Ovary (tissue), 7 donors: ENCODE measurements at regions not wholly inside any gene's neighbourhood (a gene's known extent, or its start where the extent isn't known, plus 50 kb on each side); places are given as distances from the start of the nearest gene placed in this dataset.

Experiments
- DNase-seq, 5 donors: peaks; one replicate each; pipeline ENCODE4 v3.0.0-alpha.2; 2019 to 2020
- H3K27ac ChIP-seq, 2 donors: fragments of 200-600 bp; one replicate each; pipeline versions ENCODE4 v1.5.1 to v1.8.0; 2019 to 2022
- H3K27me3 ChIP-seq: fragments of 200-600 bp; one replicate; pipeline ENCODE4 v1.8.0; 2022
- H3K36me3 ChIP-seq: fragments of 200-600 bp; sonication (generic); one replicate; pipeline ENCODE4 v1.5.1; 2019
- H3K4me1 ChIP-seq: one replicate; pipeline ENCODE4 v1.8.1; 2013; ENCODE audit warnings: mild to moderate bottlenecking, moderate library complexity; ENCODE audit not compliant: insufficient read depth
- H3K4me3 ChIP-seq: fragments of 200-600 bp; sonication (generic); one replicate; pipeline ENCODE4 v1.5.1; 2017
- H3K9me3 ChIP-seq, 2 donors: fragments of 200-600 bp in 1 of 2; sonication (generic) in 1 of 2; one replicate each; pipeline versions ENCODE4 v1.5.1 to v1.8.1; 2013 to 2019; ENCODE audit warnings: mild to moderate bottlenecking in 1 of 2, moderate library complexity in 1 of 2
- EP300 ChIP-seq: sonication (generic); formaldehyde crosslinking; IDR thresholded peaks from one replicate; pipeline ENCODE4 v1.6.1; 2017; ENCODE audit warnings: antibody characterized with exemption
- POLR2A ChIP-seq: fragments of 450-650 bp; IDR thresholded peaks from one replicate; pipeline ENCODE4 v1.6.1; 2017; ENCODE audit warnings: antibody characterized with exemption, mild to moderate bottlenecking, moderate library complexity
- WGBS, 3 donors: extraction: QIAGEN DNeasy Blood & Tissue Kit in 1 of 3; methylation state at CpG; one replicate each; pipeline versions ENCODE4 v1.1.5 to v1.1.7; 2013 to 2017; 5-methylcytosine and 5-hydroxymethylcytosine counted together
- intact Hi-C, 4 donors: fragments of 100-400 bp; cut with DNase I; formaldehyde crosslinking; loops; one replicate each; pipeline versions ENCODE4 v1.11.0 to v1.15.1; 2022 to 2023
- TF ChIP-seq, protein P1 (sequence below), 3 donors: fragments of 450-650 bp in 2 of 3; fragments of 200-600 bp in 1 of 3; IDR thresholded peaks; one replicate each; pipeline versions ENCODE4 v1.5.1 to v1.8.0; 2016 to 2022; ENCODE audit warnings: antibody characterized with exemption in 3 of 3, mild to moderate bottlenecking in 1 of 3
- donor health status: DM: no; HTN: no; CAD: no; lungs with moderate emphysema.
- donor health status: DM: no; HTN: no; CAD: no.
- donor health status: Bipolar disorder and iron deficiency.
- donor health status: DM: no; HTN: no; CAD: no.
- donor health status: DM: yes; HTN: yes; CAD: no.

- TF ChIP-seq EP300 (no peak), POLR2A (no peak)
- TF ChIP-seq, protein P1, sequence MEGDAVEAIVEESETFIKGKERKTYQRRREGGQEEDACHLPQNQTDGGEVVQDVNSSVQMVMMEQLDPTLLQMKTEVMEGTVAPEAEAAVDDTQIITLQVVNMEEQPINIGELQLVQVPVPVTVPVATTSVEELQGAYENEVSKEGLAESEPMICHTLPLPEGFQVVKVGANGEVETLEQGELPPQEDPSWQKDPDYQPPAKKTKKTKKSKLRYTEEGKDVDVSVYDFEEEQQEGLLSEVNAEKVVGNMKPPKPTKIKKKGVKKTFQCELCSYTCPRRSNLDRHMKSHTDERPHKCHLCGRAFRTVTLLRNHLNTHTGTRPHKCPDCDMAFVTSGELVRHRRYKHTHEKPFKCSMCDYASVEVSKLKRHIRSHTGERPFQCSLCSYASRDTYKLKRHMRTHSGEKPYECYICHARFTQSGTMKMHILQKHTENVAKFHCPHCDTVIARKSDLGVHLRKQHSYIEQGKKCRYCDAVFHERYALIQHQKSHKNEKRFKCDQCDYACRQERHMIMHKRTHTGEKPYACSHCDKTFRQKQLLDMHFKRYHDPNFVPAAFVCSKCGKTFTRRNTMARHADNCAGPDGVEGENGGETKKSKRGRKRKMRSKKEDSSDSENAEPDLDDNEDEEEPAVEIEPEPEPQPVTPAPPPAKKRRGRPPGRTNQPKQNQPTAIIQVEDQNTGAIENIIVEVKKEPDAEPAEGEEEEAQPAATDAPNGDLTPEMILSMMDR (IDR thresholded peaks at IDR 0.05), result no peak
- no peak overlapping the region for H3K27ac ChIP-seq
- H3K9me3 ChIP-seq, result no peaks in the 10 kb centered on the region
- intact Hi-C loops, result no loop called here
- no peak for DNase-seq
- H3K4me3 ChIP-seq, result no peak overlapping the region
- H3K4me1 ChIP-seq, result no peaks in the 10 kb centered on the region
- WGBS, 3 donors, result 86 to 96% (median 91%) methylated on average over 1 of the region's 1 CpG
- no peaks in the 10 kb centered on the region for H3K36me3 ChIP-seq
- no peaks in the 10 kb centered on the region for H3K27me3 ChIP-seq
Measured at GRCh38 chr5:97923997-97924396, 741.0 kb upstream of the RIOK2 start.

- Histone ChIP-seq H3K27me3 (no peaks in the 10 kb centered on the region), H3K4me3 (no peak overlapping the region), H3K9me3 (no peaks in the 10 kb centered on the region), H3K27ac (no peak overlapping the region), H3K36me3 (no peaks in the 10 kb centered on the region), H3K4me1 (no peaks in the 10 kb centered on the region)
- TF ChIP-seq EP300 (no peak), POLR2A (no peak)
- TF ChIP-seq, protein P1 (IDR thresholded peaks at IDR 0.05), result no peak
- intact Hi-C loops, result no loop called here
- 88 to 94% (median 93%) methylated on average over 1 of the region's 1 CpG for WGBS, 3 donors
- DNase-seq, result no peak
Measured at GRCh38 chr5:97929383-97929782, 746.3 kb upstream of the RIOK2 start.

DNA sequence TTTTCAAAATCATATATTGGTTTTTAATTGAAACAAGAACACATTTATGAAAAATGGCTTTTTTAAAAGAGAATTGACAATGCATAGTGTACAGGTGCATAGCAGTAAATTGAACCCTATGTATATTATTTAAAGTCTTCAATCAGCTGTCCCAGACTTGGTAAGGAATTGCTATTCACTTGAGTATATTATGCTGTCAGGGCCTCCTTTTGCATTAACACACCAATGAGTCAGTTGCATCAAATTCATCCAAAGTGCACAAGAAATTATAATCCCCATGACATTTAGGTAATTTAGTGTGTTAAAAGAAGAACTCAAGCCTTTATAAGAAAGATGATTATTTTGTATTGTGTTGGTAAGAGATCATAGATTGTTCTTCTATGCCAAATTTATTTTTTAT lies 748.8 kb upstream of the RIOK2 start:
- intact Hi-C loops, result no loop called here
- no peaks in the 10 kb centered on the region for H3K36me3 ChIP-seq
- no peaks in the 10 kb centered on the region for H3K4me1 ChIP-seq
- no peaks in the 10 kb centered on the region for H3K9me3 ChIP-seq
- TF ChIP-seq EP300, result no peak
- TF ChIP-seq POLR2A, result no peak
- TF ChIP-seq, protein P1 (IDR thresholded peaks at IDR 0.05), result no peak
- no peaks in the 10 kb centered on the region for H3K27me3 ChIP-seq
- DNase-seq, result no peak
- H3K4me3 ChIP-seq, result no peak overlapping the region
- H3K27ac ChIP-seq, result no peak overlapping the region

GRCh38 chr5:97936231-97936630 lies 753.2 kb upstream of the RIOK2 start:
- H3K27me3 ChIP-seq, result no peaks in the 10 kb centered on the region
- no peaks in the 10 kb centered on the region for H3K36me3 ChIP-seq
- no peaks in the 10 kb centered on the region for H3K9me3 ChIP-seq
- H3K4me3 ChIP-seq, result no peak overlapping the region
- DNase-seq, result no peak
- intact Hi-C loops, result no loop called here
- no peaks in the 10 kb centered on the region for H3K4me1 ChIP-seq
- 53 to 76% (median 74%) methylated on average over 1 of the region's 1 CpG for WGBS, 3 donors
- TF ChIP-seq POLR2A (no peak), EP300 (no peak)
- TF ChIP-seq, protein P1 (IDR thresholded peaks at IDR 0.05), result no peak
- no peak overlapping the region for H3K27ac ChIP-seq

DNA sequence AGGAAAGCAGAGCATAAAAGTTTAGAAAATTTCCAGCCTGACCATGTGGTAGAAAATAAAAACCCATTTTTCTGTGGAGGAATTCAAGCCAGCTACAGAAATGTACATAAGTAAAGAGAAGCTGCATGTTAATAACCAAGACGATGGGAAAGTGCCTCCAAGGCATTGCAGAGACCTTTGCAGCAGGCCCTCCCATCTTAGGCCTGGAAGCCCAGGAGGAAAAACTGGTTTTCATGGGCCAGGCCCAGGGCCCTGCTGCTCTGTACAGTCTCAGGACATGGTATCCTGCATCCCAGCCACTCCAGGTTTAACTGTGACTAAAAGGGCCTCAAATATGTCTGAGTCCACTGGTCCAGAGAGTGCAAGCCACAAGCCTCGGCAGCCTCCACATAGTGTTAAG lies 754.8 kb upstream of the RIOK2 start:
- Histone ChIP-seq H3K9me3 (no peaks in the 10 kb centered on the region), H3K4me1 (no peaks in the 10 kb centered on the region), H3K4me3 (no peak overlapping the region), H3K27me3 (no peaks in the 10 kb centered on the region), H3K27ac (no peak overlapping the region), H3K36me3 (no peaks in the 10 kb centered on the region)
- TF ChIP-seq, protein P1 (IDR thresholded peaks at IDR 0.05), result no peak
- TF ChIP-seq EP300, result no peak
- TF ChIP-seq POLR2A, result no peak
- intact Hi-C loops, result no loop called here
- 84 to 93% (median 89%) methylated on average over 2 of the region's 2 CpGs for WGBS, 3 donors
- no peak for DNase-seq
